ENCODE measurements at regions not wholly inside any gene's neighbourhood (a gene's known extent, or its start where the extent isn't known, plus 50 kb on each side); places are given as distances from the start of the nearest gene placed in this dataset.

DNA sequence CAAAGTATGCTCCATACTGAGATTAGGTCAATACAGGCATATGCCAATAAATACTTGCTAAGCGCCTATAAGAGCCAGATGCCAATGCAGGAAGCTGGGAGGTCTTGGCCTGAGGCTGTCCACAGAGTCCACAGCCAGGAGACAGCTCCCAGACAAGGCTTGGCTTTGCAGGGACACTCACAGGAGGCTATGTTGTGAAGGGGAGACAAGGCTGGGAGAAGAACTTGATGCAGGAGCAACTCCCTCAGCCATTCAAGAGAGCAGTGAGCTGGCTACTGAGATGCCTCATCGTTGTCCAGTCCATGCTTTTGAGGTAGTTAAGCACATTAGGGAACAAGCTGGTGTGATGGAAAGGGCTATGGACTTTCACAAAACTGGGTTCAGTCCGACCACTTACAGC, 891.5 kb downstream of the TBC1D22A start:
- Mint-ChIP-seq H3K4me1 (no peaks in the 10 kb centered on the region), H3K27me3 (no peaks in the 10 kb centered on the region), H3K27ac (no peak overlapping the region), H3K4me3 (no peak overlapping the region), H3K9me3 (ENCODE audit: insufficient read depth) (peaks cover 3% of the 10 kb centered on the region)
- Histone ChIP-seq H3K4me1 (ENCODE audit: control insufficient read depth in 2 of 2, insufficient read depth in 2 of 2, low read length in 2 of 2) (no peaks in the 10 kb centered on the region), H3K4me3 (ENCODE audit: control extremely low read depth in 1 of 5, extremely low read depth in 1 of 5, insufficient read depth in 1 of 5, low read depth in 2 of 5, low read length in 4 of 5) (no peak overlapping the region), H3K4me2 (replicated peaks; ENCODE audit: low read depth, low read length, poor library complexity, severe bottlenecking) (no peak overlapping the region), H2AFZ (ENCODE audit: insufficient read depth, low read depth, low read length, poor library complexity, severe bottlenecking) (no peak overlapping the region), H3K27me3 (replicated peaks in 1 of 4; ENCODE audit: control extremely low read depth in 1 of 4, control insufficient read depth in 3 of 4, insufficient read depth in 4 of 4, low read length in 3 of 4) (peaks cover 0 to 5% (median 0%) of the 10 kb centered on the region in 4 experiments), H3K79me2 (ENCODE audit: control insufficient read depth, insufficient read depth, low read length) (no peaks in the 10 kb centered on the region), H4K20me1 (ENCODE audit: control insufficient read depth, insufficient read depth, low read length, poor library complexity, severe bottlenecking) (no peaks in the 10 kb centered on the region), H3K36me3 (replicated peaks in 1 of 2; ENCODE audit: control extremely low read depth in 1 of 2, control insufficient read depth in 1 of 2, extremely low read depth in 1 of 2, insufficient read depth in 2 of 2, low read length in 1 of 2) (no peaks in the 10 kb centered on the region), H3K9me3 (ENCODE audit: control extremely low read depth in 1 of 3, control insufficient read depth in 2 of 3, insufficient read depth in 1 of 3, low read length in 2 of 3) (peaks cover 0 to 16% (median 0%) of the 10 kb centered on the region in 3 donors), H3K9ac (ENCODE audit: low read length) (no peak overlapping the region), H3K27ac (ENCODE audit: low read length in 2 of 2) (no peak overlapping the region)
- intact Hi-C loops (cut with micrococcal nuclease), result no loop called here
- POLR2A ChIA-PET, result no interaction called here
- WGBS (ENCODE audit: insufficient coverage), result 77% methylated on average over 2 of the region's 3 CpGs
- DNase-seq, result no peak
- ATAC-seq (ENCODE audit: low read depth), result no peak
- TF ChIP-seq, protein P1, sequence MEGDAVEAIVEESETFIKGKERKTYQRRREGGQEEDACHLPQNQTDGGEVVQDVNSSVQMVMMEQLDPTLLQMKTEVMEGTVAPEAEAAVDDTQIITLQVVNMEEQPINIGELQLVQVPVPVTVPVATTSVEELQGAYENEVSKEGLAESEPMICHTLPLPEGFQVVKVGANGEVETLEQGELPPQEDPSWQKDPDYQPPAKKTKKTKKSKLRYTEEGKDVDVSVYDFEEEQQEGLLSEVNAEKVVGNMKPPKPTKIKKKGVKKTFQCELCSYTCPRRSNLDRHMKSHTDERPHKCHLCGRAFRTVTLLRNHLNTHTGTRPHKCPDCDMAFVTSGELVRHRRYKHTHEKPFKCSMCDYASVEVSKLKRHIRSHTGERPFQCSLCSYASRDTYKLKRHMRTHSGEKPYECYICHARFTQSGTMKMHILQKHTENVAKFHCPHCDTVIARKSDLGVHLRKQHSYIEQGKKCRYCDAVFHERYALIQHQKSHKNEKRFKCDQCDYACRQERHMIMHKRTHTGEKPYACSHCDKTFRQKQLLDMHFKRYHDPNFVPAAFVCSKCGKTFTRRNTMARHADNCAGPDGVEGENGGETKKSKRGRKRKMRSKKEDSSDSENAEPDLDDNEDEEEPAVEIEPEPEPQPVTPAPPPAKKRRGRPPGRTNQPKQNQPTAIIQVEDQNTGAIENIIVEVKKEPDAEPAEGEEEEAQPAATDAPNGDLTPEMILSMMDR (IDR thresholded peaks at IDR 0.05), result no peak
- TF ChIP-seq EZH2 (IDR thresholded peaks at IDR 0.05; ENCODE audit: borderline replicate concordance, insufficient read depth, low read depth, low read length, poor library complexity, severe bottlenecking), result no peak
- CTCF ChIA-PET, result no interaction called here

DNA sequence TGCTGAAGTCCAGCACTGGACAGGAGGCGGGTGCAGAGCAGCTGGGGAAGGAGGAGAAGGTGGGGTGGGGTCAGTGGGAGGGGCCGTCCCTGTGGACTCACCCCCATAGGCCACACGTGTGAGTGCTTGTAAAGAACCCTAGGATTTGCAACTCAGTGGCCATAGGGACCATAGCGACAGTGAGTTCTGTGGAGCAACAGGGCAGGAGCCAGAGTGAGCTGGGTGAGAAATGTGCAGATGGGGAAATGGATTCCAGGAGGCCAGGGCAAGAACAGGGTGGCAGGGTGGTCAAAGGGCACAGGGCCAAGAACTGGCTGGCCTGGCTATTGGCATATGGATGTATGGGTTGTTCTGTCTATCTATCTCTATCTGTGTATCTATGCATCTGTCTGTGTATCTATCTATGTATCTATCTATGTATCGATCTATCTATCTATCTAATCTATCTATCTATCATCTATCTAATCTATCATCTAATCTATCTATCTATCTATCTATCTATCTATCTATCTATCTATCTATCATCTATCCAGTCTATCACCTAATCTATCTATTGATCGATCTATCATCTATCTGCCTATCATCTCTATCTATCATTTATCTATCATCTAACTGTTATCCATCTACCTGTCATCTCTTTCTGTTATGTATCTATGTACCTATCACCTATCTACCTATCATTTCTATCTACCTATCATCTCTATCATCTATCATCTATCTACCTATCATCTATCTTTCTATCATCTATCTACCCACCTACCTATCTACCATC, 889.0 kb downstream of the TBC1D22A start:
- H3K4me2 ChIP-seq (replicated peaks; ENCODE audit: low read depth, low read length, poor library complexity, severe bottlenecking), result no peak overlapping the region
- CTCF ChIA-PET, result no interaction called here
- no peaks in the 10 kb centered on the region for H3K27me3 Mint-ChIP-seq
- H3K36me3 ChIP-seq (replicated peaks in 1 of 2; ENCODE audit: control extremely low read depth in 1 of 2, control insufficient read depth in 1 of 2, extremely low read depth in 1 of 2, insufficient read depth in 2 of 2, low read length in 1 of 2), result no peaks in the 10 kb centered on the region
- no peak overlapping the region for H3K9ac ChIP-seq (ENCODE audit: low read length)
- ATAC-seq (ENCODE audit: low read depth) (no peak), DNase-seq (no peak)
- H3K4me1 ChIP-seq (ENCODE audit: control insufficient read depth in 2 of 2, insufficient read depth in 2 of 2, low read length in 2 of 2), result no peaks in the 10 kb centered on the region
- TF ChIP-seq, protein P1 (IDR thresholded peaks at IDR 0.05), result no peak
- no peak for TF ChIP-seq EZH2 (IDR thresholded peaks at IDR 0.05; ENCODE audit: borderline replicate concordance, insufficient read depth, low read depth, low read length, poor library complexity, severe bottlenecking)
- no peak overlapping the region for H2AFZ ChIP-seq (ENCODE audit: insufficient read depth, low read depth, low read length, poor library complexity, severe bottlenecking)
- no peaks in the 10 kb centered on the region for H4K20me1 ChIP-seq (ENCODE audit: control insufficient read depth, insufficient read depth, low read length, poor library complexity, severe bottlenecking)
- no peaks in the 10 kb centered on the region for H3K79me2 ChIP-seq (ENCODE audit: control insufficient read depth, insufficient read depth, low read length)
- H3K9me3 ChIP-seq (ENCODE audit: control extremely low read depth in 1 of 3, control insufficient read depth in 2 of 3, insufficient read depth in 1 of 3, low read length in 2 of 3), result peaks cover 0 to 12% (median 0%) of the 10 kb centered on the region in 3 donors
- POLR2A ChIA-PET, result no interaction called here
- peaks cover 0 to 5% (median 0%) of the 10 kb centered on the region in 4 experiments for H3K27me3 ChIP-seq (replicated peaks in 1 of 4; ENCODE audit: control extremely low read depth in 1 of 4, control insufficient read depth in 3 of 4, insufficient read depth in 4 of 4, low read length in 3 of 4)
- intact Hi-C loops (cut with micrococcal nuclease), result no loop called here
- peaks cover 3% of the 10 kb centered on the region for H3K9me3 Mint-ChIP-seq (ENCODE audit: insufficient read depth)
- H3K4me3 ChIP-seq (ENCODE audit: control extremely low read depth in 1 of 5, extremely low read depth in 1 of 5, insufficient read depth in 1 of 5, low read depth in 2 of 5, low read length in 4 of 5), result no peak overlapping the region
- H3K4me3 Mint-ChIP-seq, result no peak overlapping the region
- 89% methylated on average over 5 of the region's 6 CpGs for WGBS (ENCODE audit: insufficient coverage)
- H3K27ac ChIP-seq (ENCODE audit: low read length in 2 of 2), result no peak overlapping the region
- H3K27ac Mint-ChIP-seq, result no peak overlapping the region
- H3K4me1 Mint-ChIP-seq, result no peaks in the 10 kb centered on the region
